COLO668 (cell line): ENCODE measurements at regions not wholly inside any gene's neighbourhood (a gene's known extent, or its start where the extent isn't known, plus 50 kb on each side); places are given as distances from the start of the nearest gene placed in this dataset.

Experiments used
- DNase-seq: peaks from one replicate; lab custom pipeline; 2025; ENCODE audit not compliant: unreplicated experiment; lab: John Stamatoyannopoulos, UW

GRCh38 chr4:180153587-180153986 is 2089.6 kb upstream of the TENM3 start:
- no peak for DNase-seq

GRCh38 chr4:180156684-180157083 is 2086.5 kb upstream of the TENM3 start:
- no peak for DNase-seq

- no peak for DNase-seq
These were observed 2082.8 kb upstream of the TENM3 start for GRCh38 chr4:180160195-180160983.

- DNase-seq = no peak
These were observed 2078.4 kb upstream of the TENM3 start for GRCh38 chr4:180164799-180165198.

GRCh38 chr4:180169394-180169793 is 2073.8 kb upstream of the TENM3 start:
- DNase-seq = no peak

GRCh38 chr4:180169966-180170365 is 2073.2 kb upstream of the TENM3 start:
- no peak for DNase-seq

GRCh38 chr4:180179146-180179545 is 2064.1 kb upstream of the TENM3 start:
- DNase-seq = no peak

GRCh38 chr4:180189666-180190065 is 2053.5 kb upstream of the TENM3 start:
- no peak for DNase-seq

GRCh38 chr4:180190382-180190781 is 2052.8 kb upstream of the TENM3 start:
- DNase-seq = no peak

GRCh38 chr4:180197471-180197870 is 2045.7 kb upstream of the TENM3 start:
- no peak for DNase-seq

GRCh38 chr4:180203349-180203748 is 2039.9 kb upstream of the TENM3 start:
- DNase-seq = no peak

GRCh38 chr4:180205276-180205675 is 2037.9 kb upstream of the TENM3 start:
- DNase-seq = no peak

GRCh38 chr4:180207921-180208320 is 2035.3 kb upstream of the TENM3 start:
- DNase-seq = no peak

- DNase-seq = no peak
These were observed 2026.1 kb upstream of the TENM3 start for GRCh38 chr4:180217070-180217469.

- no peak for DNase-seq
These were observed 2024.1 kb upstream of the TENM3 start for GRCh38 chr4:180219080-180219479.

- no peak for DNase-seq
These were observed 2017.2 kb upstream of the TENM3 start for GRCh38 chr4:180225977-180226376.

- DNase-seq = no peak
These were observed 2008.5 kb upstream of the TENM3 start for GRCh38 chr4:180234730-180235129.

- DNase-seq = no peak
These were observed 2002.5 kb upstream of the TENM3 start for GRCh38 chr4:180240670-180241069.

- DNase-seq = no peak
These were observed 1989.8 kb upstream of the TENM3 start for GRCh38 chr4:180253419-180253818.

GRCh38 chr4:180261346-180261745 is 1981.9 kb upstream of the TENM3 start:
- no peak for DNase-seq

GRCh38 chr4:180280076-180280475 is 1963.1 kb upstream of the TENM3 start:
- DNase-seq = no peak

GRCh38 chr4:180280726-180281297 is 1962.4 kb upstream of the TENM3 start:
- DNase-seq = no peak

- no peak for DNase-seq
These were observed 1961.5 kb upstream of the TENM3 start for GRCh38 chr4:180281724-180282123.
